PC-3 (cell line): ENCODE measurements at regions not wholly inside any gene's neighbourhood (a gene's known extent, or its start where the extent isn't known, plus 50 kb on each side); places are given as distances from the start of the nearest gene placed in this dataset.

ENCODE experiments used
- ATAC-seq: fragments of 200-7000 bp; cut with Tn5 transposase; 2 replicates; pipeline ENCODE4 v1.9.1; 2020; ENCODE audit warnings: mild to moderate bottlenecking, moderate library complexity
- BruUV-seq: library from RNA; stranded (reverse); fragments of 400-500 nt; replicated peaks from 2 replicates; lab custom pipeline; 2021; lab: Mats Ljungman, UMichigan
- CTCF ChIA-PET: fragments of 300-600 bp; sonication (Branson Sonifier 250); formaldehyde crosslinking; loops from one replicate; lab custom pipeline; 2022; ENCODE audit warnings: antibody characterized with exemption; lab: Charles Lee
- POLR2A ChIA-PET: fragments of 300-600 bp; sonication (Branson Sonifier 250); formaldehyde crosslinking; loops from one replicate; lab custom pipeline; 2022; ENCODE audit warnings: antibody characterized with exemption; ENCODE audit not compliant: unreplicated experiment; lab: Charles Lee
- DNase-seq: peaks from one replicate; pipeline ENCODE4 v3.0.0-alpha.2; 2015
- H2AFZ ChIP-seq: fragments of 300-600 bp; sonication (generic); 2 replicates; pipeline ENCODE4 v1.6.0; 2016; ENCODE audit warnings: antibody characterized with exemption, low read length
- H3F3A ChIP-seq: fragments of 300-600 bp; sonication (generic); one replicate; pipeline ENCODE4 v1.6.0; 2017; ENCODE audit warnings: antibody characterized with exemption, low read length, control low read depth, mild to moderate bottlenecking; ENCODE audit not compliant: unreplicated experiment
- H3K27ac ChIP-seq: fragments of 300-600 bp; sonication (generic); 2 replicates; pipeline ENCODE4 v1.5.1; 2016; ENCODE audit warnings: mild to moderate bottlenecking, low read length
- H3K27me3 ChIP-seq: fragments of 300-600 bp; sonication (generic); 2 replicates; pipeline ENCODE4 v1.6.1; 2016; ENCODE audit warnings: low read length, mixed read lengths
- H3K36me3 ChIP-seq: fragments of 300-600 bp; sonication (generic); 2 replicates; pipeline ENCODE4 v1.6.1; 2016; ENCODE audit warnings: low read depth, mixed run types, low read length, mixed read lengths
- H3K4me1 ChIP-seq: fragments of 300-600 bp; sonication (generic); 2 replicates; pipeline ENCODE4 v1.5.1; 2016; ENCODE audit warnings: low read length; ENCODE audit not compliant: insufficient read depth
- H3K4me2 ChIP-seq: fragments of 300-600 bp; sonication (generic); 2 replicates; pipeline ENCODE4 v1.6.0; 2016; ENCODE audit warnings: low read length
- H3K4me3 ChIP-seq: fragments of 300-600 bp; sonication (generic); 2 replicates; pipeline ENCODE4 v1.5.1; 2016; ENCODE audit warnings: mild to moderate bottlenecking, low read length, mixed read lengths
- H3K79me2 ChIP-seq: fragments of 300-600 bp; sonication (generic); 2 replicates; pipeline ENCODE4 v1.6.1; 2017; ENCODE audit warnings: low read length, mixed read lengths
- H3K9ac ChIP-seq: fragments of 300-600 bp; sonication (generic); 2 replicates; pipeline ENCODE4 v1.6.0; 2016; ENCODE audit warnings: mild to moderate bottlenecking, low read length
- H3K9me2 ChIP-seq: fragments of 300-600 bp; sonication (generic); replicated peaks from 2 replicates; pipeline ENCODE4 v1.6.1; 2016; ENCODE audit warnings: mixed run types, low read length, mixed read lengths
- H3K9me3 ChIP-seq: fragments of 300-600 bp; sonication (generic); 2 replicates; pipeline ENCODE4 v1.6.1; 2016; ENCODE audit warnings: low read length, mixed read lengths
- H4K20me1 ChIP-seq: fragments of 300-600 bp; sonication (generic); 2 replicates; pipeline ENCODE4 v1.6.1; 2016; ENCODE audit warnings: low read length, mixed read lengths
- EZH2 ChIP-seq: fragments of 300-600 bp; sonication (generic); IDR thresholded peaks from one replicate; pipeline ENCODE4 v1.6.1; 2017; ENCODE audit warnings: antibody characterized with exemption, mild to moderate bottlenecking, low read length; ENCODE audit not compliant: unreplicated experiment
- EZH2phosphoT487 ChIP-seq: fragments of 300-600 bp; sonication (generic); IDR thresholded peaks from 2 replicates; pipeline ENCODE4 v1.6.1; 2018; ENCODE audit warnings: mild to moderate bottlenecking, antibody characterized with exemption, low read length, borderline replicate concordance
- intact Hi-C: fragments of 100-400 bp; cut with micrococcal nuclease; formaldehyde crosslinking; loops from 2 replicates; pipeline ENCODE4 v1.9.0; 2023
- TF ChIP-seq, protein P1 (sequence below): fragments of 300-600 bp; sonication (generic); conservative IDR thresholded peaks from 2 replicates; pipeline ENCODE4 v1.5.1; 2017; ENCODE audit warnings: antibody characterized with exemption, low read depth, mild to moderate bottlenecking, low read length

DNA sequence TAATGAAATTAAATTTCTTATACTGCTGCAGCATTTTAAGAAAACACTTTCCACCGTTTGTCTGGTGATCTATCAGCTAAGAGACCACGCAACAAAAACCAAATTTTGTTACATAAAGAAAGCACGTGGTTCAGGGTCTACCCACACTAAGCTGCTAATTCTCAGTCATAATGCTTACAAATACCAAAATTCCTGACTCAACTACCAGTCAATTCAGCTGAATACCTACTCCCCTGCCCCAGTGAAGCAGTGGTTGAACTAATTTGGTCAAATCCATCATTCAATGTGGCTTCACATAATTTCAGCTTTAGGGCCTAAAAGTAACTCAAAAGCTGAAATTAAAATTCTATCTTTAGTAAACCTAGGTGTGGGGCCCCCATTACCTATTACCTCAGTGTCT is 468.6 kb upstream of the ARID1B start:
- no peaks in the 10 kb centered on the region for H3K79me2 ChIP-seq
- H3K4me1 ChIP-seq, result no peaks in the 10 kb centered on the region
- POLR2A ChIA-PET, result no interaction called here
- H3F3A ChIP-seq, result no peaks in the 10 kb centered on the region
- H3K4me3 ChIP-seq, result no peak overlapping the region
- H3K4me2 ChIP-seq, result no peak overlapping the region
- no peaks in the 10 kb centered on the region for H3K36me3 ChIP-seq
- no peaks in the 10 kb centered on the region for H3K9me3 ChIP-seq
- ATAC-seq (no peak), DNase-seq (no peak)
- no peaks in the 10 kb centered on the region for H4K20me1 ChIP-seq
- H3K9me2 ChIP-seq, result no peaks in the 10 kb centered on the region
- H3K27me3 ChIP-seq, result no peaks in the 10 kb centered on the region
- no peak overlapping the region for H3K27ac ChIP-seq
- no TSS peak for BruUV-seq
- CTCF ChIA-PET, result no interaction called here
- no peak overlapping the region for H3K9ac ChIP-seq
- intact Hi-C loops, result no loop called here
- TF ChIP-seq, protein P1, sequence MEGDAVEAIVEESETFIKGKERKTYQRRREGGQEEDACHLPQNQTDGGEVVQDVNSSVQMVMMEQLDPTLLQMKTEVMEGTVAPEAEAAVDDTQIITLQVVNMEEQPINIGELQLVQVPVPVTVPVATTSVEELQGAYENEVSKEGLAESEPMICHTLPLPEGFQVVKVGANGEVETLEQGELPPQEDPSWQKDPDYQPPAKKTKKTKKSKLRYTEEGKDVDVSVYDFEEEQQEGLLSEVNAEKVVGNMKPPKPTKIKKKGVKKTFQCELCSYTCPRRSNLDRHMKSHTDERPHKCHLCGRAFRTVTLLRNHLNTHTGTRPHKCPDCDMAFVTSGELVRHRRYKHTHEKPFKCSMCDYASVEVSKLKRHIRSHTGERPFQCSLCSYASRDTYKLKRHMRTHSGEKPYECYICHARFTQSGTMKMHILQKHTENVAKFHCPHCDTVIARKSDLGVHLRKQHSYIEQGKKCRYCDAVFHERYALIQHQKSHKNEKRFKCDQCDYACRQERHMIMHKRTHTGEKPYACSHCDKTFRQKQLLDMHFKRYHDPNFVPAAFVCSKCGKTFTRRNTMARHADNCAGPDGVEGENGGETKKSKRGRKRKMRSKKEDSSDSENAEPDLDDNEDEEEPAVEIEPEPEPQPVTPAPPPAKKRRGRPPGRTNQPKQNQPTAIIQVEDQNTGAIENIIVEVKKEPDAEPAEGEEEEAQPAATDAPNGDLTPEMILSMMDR, result no peak
- TF ChIP-seq EZH2phosphoT487 (no peak), EZH2 (no peak)
- no peak overlapping the region for H2AFZ ChIP-seq

DNA sequence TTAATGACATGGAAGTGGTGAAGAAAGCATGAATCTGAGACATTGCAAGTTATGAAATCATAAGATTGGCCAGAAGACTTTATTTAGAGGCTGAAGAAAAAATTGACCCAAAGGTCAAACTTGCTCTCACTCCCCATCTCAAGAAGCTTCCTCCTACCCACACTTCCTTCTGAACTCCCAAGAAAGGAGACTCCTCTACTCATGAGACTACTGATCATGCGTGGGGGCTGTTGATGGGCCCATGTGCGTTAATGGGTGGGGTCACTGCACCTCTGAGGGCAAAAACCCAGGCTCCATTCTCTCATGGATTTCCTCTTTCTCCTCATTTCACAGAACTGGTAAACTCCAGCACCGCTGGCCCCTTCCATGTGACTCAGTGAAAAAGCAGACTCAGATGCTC is 470.6 kb upstream of the ARID1B start:
- CTCF ChIA-PET, result no interaction called here
- Histone ChIP-seq H3K9me3 (no peaks in the 10 kb centered on the region), H3K4me3 (no peak overlapping the region), H3K4me2 (no peak overlapping the region), H3K4me1 (no peaks in the 10 kb centered on the region), H3K9me2 (no peaks in the 10 kb centered on the region), H3F3A (no peaks in the 10 kb centered on the region), H3K79me2 (no peaks in the 10 kb centered on the region), H2AFZ (no peak overlapping the region), H3K9ac (no peak overlapping the region), H4K20me1 (no peaks in the 10 kb centered on the region), H3K27ac (no peak overlapping the region), H3K27me3 (no peaks in the 10 kb centered on the region), H3K36me3 (no peaks in the 10 kb centered on the region)
- ATAC-seq (no peak), DNase-seq (no peak)
- TF ChIP-seq, protein P1, result no peak
- no peak for TF ChIP-seq EZH2phosphoT487
- no peak for TF ChIP-seq EZH2
- POLR2A ChIA-PET, result no interaction called here
- intact Hi-C loops, result no loop called here
- no TSS peak for BruUV-seq

DNA sequence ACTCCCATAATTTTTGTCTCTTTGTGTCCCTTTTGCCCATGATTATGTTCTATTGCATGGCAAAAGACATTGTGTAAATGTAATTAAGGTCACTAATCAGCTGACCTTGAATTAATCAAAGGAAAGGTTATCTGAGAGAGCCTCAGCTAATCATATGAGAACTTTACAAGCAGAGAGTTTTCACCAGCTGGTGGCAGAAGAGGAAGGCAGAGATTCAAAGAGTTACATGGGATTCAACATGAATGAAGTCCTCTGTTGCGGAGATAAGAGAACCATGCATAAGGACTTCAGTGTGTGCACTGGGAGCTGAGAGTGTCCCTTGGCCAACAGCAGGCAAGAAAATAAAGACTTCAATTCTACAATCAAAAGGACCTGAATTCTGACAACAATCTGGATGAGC is 494.1 kb upstream of the ARID1B start:
- no peaks in the 10 kb centered on the region for H3F3A ChIP-seq
- no peaks in the 10 kb centered on the region for H3K79me2 ChIP-seq
- CTCF ChIA-PET, result interaction anchor here (0.8 kb wide), 1 partner anchor 77 kb away, joined by 5 read pairs; no protein-coding TSS in a partner anchor
- H3K27me3 ChIP-seq, result no peaks in the 10 kb centered on the region
- no peaks in the 10 kb centered on the region for H3K9me2 ChIP-seq
- TF ChIP-seq, protein P1, result no peak
- TF ChIP-seq EZH2, result no peak
- no peak for TF ChIP-seq EZH2phosphoT487
- no peak for ATAC-seq
- no peak overlapping the region for H3K4me2 ChIP-seq
- H3K9ac ChIP-seq, result no peak overlapping the region
- H4K20me1 ChIP-seq, result no peaks in the 10 kb centered on the region
- no peak overlapping the region for H3K4me3 ChIP-seq
- POLR2A ChIA-PET, result no interaction called here
- intact Hi-C loops, result no loop called here
- H3K9me3 ChIP-seq, result no peaks in the 10 kb centered on the region
- no peak overlapping the region for H2AFZ ChIP-seq
- DNase-seq, result no peak
- no peaks in the 10 kb centered on the region for H3K4me1 ChIP-seq
- H3K27ac ChIP-seq, result no peak overlapping the region
- no TSS peak for BruUV-seq
- no peaks in the 10 kb centered on the region for H3K36me3 ChIP-seq
